Skeletal muscle tissue (tissue), 3 donors: ENCODE measurements at regions not wholly inside any gene's neighbourhood (a gene's known extent, or its start where the extent isn't known, plus 50 kb on each side); places are given as distances from the start of the nearest gene placed in this dataset.

ENCODE experiments used
- H3K27ac ChIP-seq: one replicate; pipeline ENCODE4 v1.7.0; 2013; ENCODE audit warnings: mild to moderate bottlenecking, low read depth, low read length, inconsistent platforms
- H3K27me3 ChIP-seq, 3 donors: one replicate each; pipeline ENCODE4 v1.7.0; 2013; ENCODE audit warnings: low read length in 3 of 3; ENCODE audit not compliant: control insufficient read depth in 3 of 3, insufficient read depth in 3 of 3
- H3K36me3 ChIP-seq, 3 donors: one replicate each; pipeline ENCODE4 v1.7.0; 2013; ENCODE audit warnings: low read length in 3 of 3; ENCODE audit not compliant: control insufficient read depth in 3 of 3, insufficient read depth in 3 of 3
- H3K4me1 ChIP-seq, 3 donors: one replicate each; pipeline ENCODE4 v1.7.0; 2013; ENCODE audit warnings: low read length in 3 of 3, mild to moderate bottlenecking in 3 of 3; ENCODE audit not compliant: control insufficient read depth in 3 of 3, insufficient read depth in 3 of 3
- H3K4me3 ChIP-seq, 3 donors: one replicate each; pipeline ENCODE4 v1.7.0; 2013; ENCODE audit warnings: low read length in 3 of 3
- H3K9ac ChIP-seq, 3 donors: one replicate each; pipeline ENCODE4 v1.7.0; 2013; ENCODE audit warnings: low read length in 3 of 3, mild to moderate bottlenecking in 3 of 3, moderate library complexity in 2 of 3, low read depth in 1 of 3
- H3K9me3 ChIP-seq, 3 donors: one replicate each; pipeline ENCODE4 v1.7.0; 2013; ENCODE audit warnings: low read length in 3 of 3; ENCODE audit not compliant: control insufficient read depth in 3 of 3
- donor health status: Osteomylitis.

GRCh38 chr13:34124666-34125306 is 306.8 kb downstream of the RFC3 start:
- no peak overlapping the region for H3K27ac ChIP-seq
- no peaks in the 10 kb centered on the region for H3K9me3 ChIP-seq
- H3K4me3 ChIP-seq: no peak overlapping the region
- H3K4me1 ChIP-seq: no peaks in the 10 kb centered on the region
- no peaks in the 10 kb centered on the region for H3K27me3 ChIP-seq
- H3K9ac ChIP-seq: no peak overlapping the region
- no peaks in the 10 kb centered on the region for H3K36me3 ChIP-seq

GRCh38 chr13:34127523-34127922 is 309.6 kb downstream of the RFC3 start:
- Histone ChIP-seq H3K4me3 (no peak overlapping the region), H3K27ac (no peak overlapping the region), H3K9ac (no peak overlapping the region), H3K4me1 (no peaks in the 10 kb centered on the region), H3K27me3 (no peaks in the 10 kb centered on the region), H3K9me3 (no peaks in the 10 kb centered on the region), H3K36me3 (no peaks in the 10 kb centered on the region)

GRCh38 chr13:34128661-34129060 is 310.7 kb downstream of the RFC3 start:
- Histone ChIP-seq H3K27ac (no peak overlapping the region), H3K9me3 (no peaks in the 10 kb centered on the region), H3K4me1 (no peaks in the 10 kb centered on the region), H3K27me3 (no peaks in the 10 kb centered on the region), H3K4me3 (no peak overlapping the region), H3K36me3 (no peaks in the 10 kb centered on the region), H3K9ac (no peak overlapping the region)

- Histone ChIP-seq H3K4me1 (no peaks in the 10 kb centered on the region), H3K27ac (no peak overlapping the region), H3K36me3 (no peaks in the 10 kb centered on the region), H3K9ac (no peak overlapping the region), H3K27me3 (no peaks in the 10 kb centered on the region), H3K9me3 (no peaks in the 10 kb centered on the region), H3K4me3 (no peak overlapping the region)
Observed at GRCh38 chr13:34129436-34129835, 311.5 kb downstream of the RFC3 start.

- Histone ChIP-seq H3K4me1 (no peaks in the 10 kb centered on the region), H3K9me3 (peaks cover 0 to 2% (median 2%) of the 10 kb centered on the region in 3 donors), H3K36me3 (no peaks in the 10 kb centered on the region), H3K27ac (no peak overlapping the region), H3K4me3 (no peak overlapping the region), H3K27me3 (no peaks in the 10 kb centered on the region), H3K9ac (no peak overlapping the region)
Observed at GRCh38 chr13:34137200-34137599, 319.3 kb downstream of the RFC3 start.

GRCh38 chr13:34139660-34140227 is 321.8 kb downstream of the RFC3 start:
- no peaks in the 10 kb centered on the region for H3K4me1 ChIP-seq
- H3K9ac ChIP-seq: no peak overlapping the region
- H3K27ac ChIP-seq: no peak overlapping the region
- H3K27me3 ChIP-seq: no peaks in the 10 kb centered on the region
- no peak overlapping the region for H3K4me3 ChIP-seq
- H3K9me3 ChIP-seq: peaks cover 0 to 2% (median 2%) of the 10 kb centered on the region in 3 donors
- no peaks in the 10 kb centered on the region for H3K36me3 ChIP-seq

- Histone ChIP-seq H3K9me3 (no peaks in the 10 kb centered on the region), H3K4me1 (no peaks in the 10 kb centered on the region), H3K4me3 (no peak overlapping the region), H3K27ac (no peak overlapping the region), H3K27me3 (peaks cover 0 to 3% (median 0%) of the 10 kb centered on the region in 3 donors), H3K9ac (no peak overlapping the region), H3K36me3 (no peaks in the 10 kb centered on the region)
Observed at GRCh38 chr13:34143637-34144036, 325.7 kb downstream of the RFC3 start.

- Histone ChIP-seq H3K27me3 (peaks cover 0 to 3% (median 0%) of the 10 kb centered on the region in 3 donors), H3K9me3 (no peaks in the 10 kb centered on the region), H3K27ac (no peak overlapping the region), H3K36me3 (no peaks in the 10 kb centered on the region), H3K9ac (no peak overlapping the region), H3K4me1 (no peaks in the 10 kb centered on the region), H3K4me3 (no peak overlapping the region)
Observed at GRCh38 chr13:34144142-34144541, 326.2 kb downstream of the RFC3 start.

- Histone ChIP-seq H3K27me3 (peaks cover 0 to 3% (median 0%) of the 10 kb centered on the region in 3 donors), H3K4me3 (no peak overlapping the region), H3K9me3 (no peaks in the 10 kb centered on the region), H3K4me1 (no peaks in the 10 kb centered on the region), H3K36me3 (no peaks in the 10 kb centered on the region), H3K9ac (no peak overlapping the region), H3K27ac (no peak overlapping the region)
Observed at GRCh38 chr13:34145061-34145460, 327.1 kb downstream of the RFC3 start.

GRCh38 chr13:34148359-34148758 is 330.4 kb downstream of the RFC3 start:
- Histone ChIP-seq H3K9ac (no peak overlapping the region), H3K27ac (no peak overlapping the region), H3K4me3 (no peak overlapping the region)

More at GRCh38 chr13:34148359-34148758, 330.4 kb downstream of the RFC3 start:
- Histone ChIP-seq H3K9me3 (no peaks in the 10 kb centered on the region), H3K4me1 (no peaks in the 10 kb centered on the region), H3K27me3 (peaks cover 0 to 3% (median 0%) of the 10 kb centered on the region in 3 donors), H3K36me3 (no peaks in the 10 kb centered on the region)
